GM12878 (cell line): ENCODE measurements at regions not wholly inside any gene's neighbourhood (a gene's known extent, or its start where the extent isn't known, plus 50 kb on each side); places are given as distances from the start of the nearest gene placed in this dataset.
A peak's percentile ranks its signal among the peaks of the same experiment; 100 is the strongest.
"Not testable (repeated sequence)": the region's sequence is repeated elsewhere in the genome, so short reads cannot be mapped to it uniquely, and the experiment has no call there.

Experiments used
- ATAC-seq: fragments of 200-7000 bp; cut with Tn5 transposase; 3 replicates; pipeline ENCODE4 v1.9.1; 2020; ENCODE audit warnings: mild to moderate bottlenecking, moderate library complexity
- BruUV-seq: library from RNA; stranded (reverse); fragments of 400-500 nt; replicated peaks from 2 replicates; lab custom pipeline; 2021; lab: Mats Ljungman, UMichigan
- CTCF ChIA-PET: fragments of 300-600 bp; sonication (Branson Sonifier 250); formaldehyde crosslinking; extraction: SDS; loops from one replicate; lab custom pipeline; 2021; ENCODE audit warnings: inconsistent platforms; lab: Yijun Ruan, JAX
- POLR2A ChIA-PET: fragments of 350-600 bp; formaldehyde crosslinking; extraction: SDS; loops from one replicate; lab custom pipeline; 2021; ENCODE audit warnings: inconsistent platforms; lab: Charles Lee
- RAD21 ChIA-PET: fragments of 300-600 bp; sonication (Branson Sonifier 250); formaldehyde crosslinking; loops from one replicate; lab custom pipeline; 2023; ENCODE audit warnings: antibody characterized with exemption; ENCODE audit not compliant: unreplicated experiment; lab: Charles Lee
- SMC1A ChIA-PET: fragments of 300-600 bp; sonication (Branson Sonifier 250); formaldehyde crosslinking; loops from one replicate; lab custom pipeline; 2023; ENCODE audit not compliant: unreplicated experiment, uncharacterized antibody; lab: Charles Lee
- DNase-seq: peaks from one replicate; pipeline ENCODE4 v3.0.0-alpha.2; 2011; ENCODE audit warnings: low read depth, low spot score
- FAIRE-seq: peaks from 3 replicates; lab custom pipeline; 2011; peaks lifted over from hg19 to GRCh38; lab: Jason Lieb, UNC
- H2AFZ ChIP-seq: 2 replicates; pipeline ENCODE4 v1.6.0; 2011; ENCODE audit warnings: low read depth, low read length, control low read depth; ENCODE audit not compliant: control insufficient read depth
- H3K27ac ChIP-seq: 2 replicates; pipeline ENCODE4 v1.5.1; 2011; ENCODE audit warnings: control low read depth; ENCODE audit not compliant: control insufficient read depth, insufficient read depth
- H3K27me3 ChIP-seq, 2 experiments: replicated peaks in 1 of 2; 2 replicates each; pipeline versions ENCODE4 v1.6.0 to v1.6.1; 2011; ENCODE audit warnings: low read length in 1 of 2; ENCODE audit not compliant: control insufficient read depth in 2 of 2, insufficient read depth in 2 of 2
- H3K36me3 ChIP-seq, 2 experiments: 2 replicates each; pipeline ENCODE4 v1.5.1; 2011; ENCODE audit warnings: low read length in 1 of 2; ENCODE audit not compliant: control insufficient read depth in 2 of 2, insufficient read depth in 2 of 2
- H3K4me1 ChIP-seq: 2 replicates; pipeline ENCODE4 v1.6.1; 2011; ENCODE audit warnings: mild to moderate bottlenecking, low read length, moderate library complexity, mixed read lengths; ENCODE audit not compliant: control insufficient read depth, insufficient read depth
- H3K4me2 ChIP-seq: 2 replicates; pipeline ENCODE4 v1.6.0; 2011; ENCODE audit warnings: control low read depth; ENCODE audit not compliant: control insufficient read depth, insufficient read depth
- H3K4me3 ChIP-seq: fragments of 200-600 bp; sonication (generic); 2 replicates; pipeline ENCODE4 v1.5.1; 2016
- H3K79me2 ChIP-seq: 2 replicates; pipeline ENCODE4 v1.6.0; 2011; ENCODE audit warnings: low read length; ENCODE audit not compliant: control insufficient read depth, insufficient read depth
- H3K9ac ChIP-seq: 2 replicates; pipeline ENCODE4 v1.8.0; 2011; ENCODE audit warnings: low read length, control low read depth, mixed read lengths; ENCODE audit not compliant: control insufficient read depth, insufficient read depth
- H3K9me3 ChIP-seq: replicated peaks from 3 replicates; pipeline ENCODE4 v1.5.1; 2011; ENCODE audit warnings: mild to moderate bottlenecking, low read length; ENCODE audit not compliant: control insufficient read depth, insufficient read depth
- H4K20me1 ChIP-seq: 2 replicates; pipeline ENCODE4 v1.6.0; 2011; ENCODE audit not compliant: control insufficient read depth, insufficient read depth
- IRF5 ChIP-seq: fragments of 450-650 bp; IDR thresholded peaks from 2 replicates; pipeline ENCODE4 v1.6.1; 2017; ENCODE audit warnings: borderline replicate concordance
- WGBS: methylation state at CpG from one replicate; pipeline ENCODE4 v1.1.6; 2016; ENCODE audit warnings: low lambda C conversion rate; ENCODE audit not compliant: insufficient replicate concordance, insufficient coverage; ENCODE audit errors: missing lambda C conversion rate; 5-methylcytosine and 5-hydroxymethylcytosine counted together
- in situ Hi-C: fragments of 300-500 bp; cut with MboI; formaldehyde crosslinking; loops from 9 replicates; pipeline ENCODE4 v1.14.3; 2018; ENCODE audit warnings: mixed read lengths
- intact Hi-C: fragments of 100-400 bp; cut with micrococcal nuclease; formaldehyde crosslinking; loops from one replicate; pipeline ENCODE4 v1.14.2; 2022; ENCODE audit not compliant: unreplicated experiment

DNA sequence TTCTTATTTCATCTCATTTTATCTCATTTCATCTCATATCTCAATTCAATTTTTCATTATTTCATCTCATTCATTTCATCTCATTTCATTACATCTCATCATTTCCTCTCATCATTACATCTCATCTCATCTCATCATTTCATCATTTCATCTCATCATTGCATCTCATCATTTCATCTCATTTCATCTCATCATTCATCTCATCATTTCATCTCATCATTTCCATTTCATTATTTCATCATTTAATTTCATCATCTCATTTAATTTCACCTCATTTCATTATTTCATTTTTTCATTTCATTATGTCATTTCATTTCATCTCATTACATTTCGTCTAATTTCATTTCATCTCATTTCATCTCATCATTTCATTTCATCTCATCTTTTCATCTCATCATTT, 2867.8 kb downstream of the RPIA start:
- H3K4me3 ChIP-seq, BruUV-seq, RAD21 ChIA-PET, H3K4me2 ChIP-seq, intact Hi-C loops, SMC1A ChIA-PET, POLR2A ChIA-PET, H3K27me3 ChIP-seq, H2AFZ ChIP-seq, in situ Hi-C loops, H3K9me3 ChIP-seq, H4K20me1 ChIP-seq, FAIRE-seq, DNase-seq, CTCF ChIA-PET, ATAC-seq, H3K4me1 ChIP-seq, H3K9ac ChIP-seq, H3K36me3 ChIP-seq, H3K79me2 ChIP-seq, H3K27ac ChIP-seq: not testable (repeated sequence)
- 33% methylated on average over 1 of the region's 1 CpG for WGBS
- TF ChIP-seq IRF5: 0 out of 2 replicates have a peak, but pooled peaks have one; percentile 16

- H3K27ac ChIP-seq, BruUV-seq, H3K27me3 ChIP-seq, ATAC-seq, H4K20me1 ChIP-seq, in situ Hi-C loops, SMC1A ChIA-PET, POLR2A ChIA-PET, DNase-seq, H2AFZ ChIP-seq, H3K9ac ChIP-seq, FAIRE-seq, H3K4me3 ChIP-seq, CTCF ChIA-PET, H3K79me2 ChIP-seq, H3K4me2 ChIP-seq, H3K9me3 ChIP-seq, H3K36me3 ChIP-seq, RAD21 ChIA-PET, H3K4me1 ChIP-seq, intact Hi-C loops: not testable (repeated sequence)
These were observed 2868.6 kb downstream of the RPIA start for GRCh38 chr2:91559886-91560614.

GRCh38 chr2:91562184-91562583, 2870.7 kb downstream of the RPIA start:
- FAIRE-seq, H4K20me1 ChIP-seq, H2AFZ ChIP-seq, in situ Hi-C loops, H3K79me2 ChIP-seq, CTCF ChIA-PET, H3K4me1 ChIP-seq, H3K4me3 ChIP-seq, ATAC-seq, BruUV-seq, H3K27me3 ChIP-seq, DNase-seq, SMC1A ChIA-PET, POLR2A ChIA-PET, H3K27ac ChIP-seq, RAD21 ChIA-PET, H3K9me3 ChIP-seq, intact Hi-C loops, H3K9ac ChIP-seq, H3K36me3 ChIP-seq, H3K4me2 ChIP-seq: not testable (repeated sequence)
- WGBS: 0% methylated on average over 1 of the region's 2 CpGs
